ENCODE measurements at regions not wholly inside any gene's neighbourhood (a gene's known extent, or its start where the extent isn't known, plus 50 kb on each side); places are given as distances from the start of the nearest gene placed in this dataset.

DNA sequence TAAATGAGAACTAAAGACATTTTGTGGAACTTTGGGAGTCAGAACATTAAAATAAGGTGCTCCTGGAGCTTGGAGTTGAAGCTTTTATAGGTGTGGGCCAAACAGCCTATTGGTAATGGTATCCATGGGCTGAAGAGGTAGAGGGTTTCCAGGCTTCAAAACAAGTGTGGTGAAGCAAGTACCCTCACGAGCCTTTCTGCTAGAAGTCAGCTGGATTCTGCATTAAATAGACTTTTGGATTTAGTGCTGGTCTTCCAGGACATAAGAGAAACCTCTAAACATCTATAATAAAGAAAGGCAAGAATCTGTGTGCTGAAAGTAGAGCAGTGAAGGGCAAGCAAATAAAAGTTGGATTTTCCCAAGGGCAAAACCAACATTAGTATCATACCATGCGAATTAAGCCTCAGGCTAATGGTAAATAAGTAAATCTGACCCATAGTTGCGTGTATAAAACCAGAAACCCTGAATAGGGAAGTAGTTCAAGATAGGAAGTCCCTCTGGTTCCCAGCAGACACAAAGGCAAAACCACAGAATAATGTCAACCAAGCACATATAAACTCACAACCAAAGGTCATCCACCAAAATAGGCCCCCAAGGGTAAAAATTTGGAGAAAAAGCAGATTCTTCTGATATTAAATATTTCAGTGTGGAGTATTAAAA, 306.3 kb downstream of the TLE4 start:
- TF ChIP-seq, protein P1, sequence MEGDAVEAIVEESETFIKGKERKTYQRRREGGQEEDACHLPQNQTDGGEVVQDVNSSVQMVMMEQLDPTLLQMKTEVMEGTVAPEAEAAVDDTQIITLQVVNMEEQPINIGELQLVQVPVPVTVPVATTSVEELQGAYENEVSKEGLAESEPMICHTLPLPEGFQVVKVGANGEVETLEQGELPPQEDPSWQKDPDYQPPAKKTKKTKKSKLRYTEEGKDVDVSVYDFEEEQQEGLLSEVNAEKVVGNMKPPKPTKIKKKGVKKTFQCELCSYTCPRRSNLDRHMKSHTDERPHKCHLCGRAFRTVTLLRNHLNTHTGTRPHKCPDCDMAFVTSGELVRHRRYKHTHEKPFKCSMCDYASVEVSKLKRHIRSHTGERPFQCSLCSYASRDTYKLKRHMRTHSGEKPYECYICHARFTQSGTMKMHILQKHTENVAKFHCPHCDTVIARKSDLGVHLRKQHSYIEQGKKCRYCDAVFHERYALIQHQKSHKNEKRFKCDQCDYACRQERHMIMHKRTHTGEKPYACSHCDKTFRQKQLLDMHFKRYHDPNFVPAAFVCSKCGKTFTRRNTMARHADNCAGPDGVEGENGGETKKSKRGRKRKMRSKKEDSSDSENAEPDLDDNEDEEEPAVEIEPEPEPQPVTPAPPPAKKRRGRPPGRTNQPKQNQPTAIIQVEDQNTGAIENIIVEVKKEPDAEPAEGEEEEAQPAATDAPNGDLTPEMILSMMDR (IDR thresholded peaks at IDR 0.05), result no peak
- no peak for TF ChIP-seq POLR2A (IDR thresholded peaks at IDR 0.05)
